ENCODE measurements at regions not wholly inside any gene's neighbourhood (a gene's known extent, or its start where the extent isn't known, plus 50 kb on each side); places are given as distances from the start of the nearest gene placed in this dataset.
A peak's percentile ranks its signal among the peaks of the same experiment; 100 is the strongest.

GRCh38 chr14:104395941-104396681, 183.5 kb upstream of the C14orf180 start:
- Mint-ChIP-seq H3K27ac (ENCODE audit: unreplicated experiment) (no peak overlapping the region), H3K36me3 (ENCODE audit: low read depth) (no peaks in the 10 kb centered on the region), H3K4me1 (ENCODE audit: low read depth) (no peaks in the 10 kb centered on the region), H3K27me3 (ENCODE audit: low read depth) (peaks cover 6% of the 10 kb centered on the region), H3K9me3 (ENCODE audit: low read depth) (peaks cover 30% of the 10 kb centered on the region), H3K4me3 (ENCODE audit: unreplicated experiment) (no peak overlapping the region)
- peak; percentile 84 for DNase-seq (ENCODE audit: low spot score)
- no peak for TF ChIP-seq CTCF (IDR thresholded peaks at IDR 0.05)

GRCh38 chr14:104396682-104397470, 182.7 kb upstream of the C14orf180 start:
- H3K27me3 Mint-ChIP-seq (ENCODE audit: low read depth): peaks cover 6% of the 10 kb centered on the region
- no peak for TF ChIP-seq CTCF (IDR thresholded peaks at IDR 0.05)
- peaks cover 30% of the 10 kb centered on the region for H3K9me3 Mint-ChIP-seq (ENCODE audit: low read depth)
- no peak for DNase-seq (ENCODE audit: low spot score)
- H3K27ac Mint-ChIP-seq (ENCODE audit: unreplicated experiment): no peak overlapping the region
- H3K36me3 Mint-ChIP-seq (ENCODE audit: low read depth): no peaks in the 10 kb centered on the region
- no peak overlapping the region for H3K4me3 Mint-ChIP-seq (ENCODE audit: unreplicated experiment)
- H3K4me1 Mint-ChIP-seq (ENCODE audit: low read depth): no peaks in the 10 kb centered on the region

GRCh38 chr14:104397956-104398355, 181.6 kb upstream of the C14orf180 start:
- H3K27ac Mint-ChIP-seq (ENCODE audit: unreplicated experiment): no peak overlapping the region
- no peaks in the 10 kb centered on the region for H3K36me3 Mint-ChIP-seq (ENCODE audit: low read depth)
- H3K27me3 Mint-ChIP-seq (ENCODE audit: low read depth): peaks cover 6% of the 10 kb centered on the region
- H3K9me3 Mint-ChIP-seq (ENCODE audit: low read depth): peaks cover 30% of the 10 kb centered on the region
- H3K4me3 Mint-ChIP-seq (ENCODE audit: unreplicated experiment): no peak overlapping the region
- DNase-seq (ENCODE audit: low spot score): no peak
- H3K4me1 Mint-ChIP-seq (ENCODE audit: low read depth): no peaks in the 10 kb centered on the region
- no peak for TF ChIP-seq CTCF (IDR thresholded peaks at IDR 0.05)

- Mint-ChIP-seq H3K4me1 (ENCODE audit: low read depth) (no peaks in the 10 kb centered on the region), H3K27ac (ENCODE audit: unreplicated experiment) (no peak overlapping the region), H3K36me3 (ENCODE audit: low read depth) (no peaks in the 10 kb centered on the region), H3K4me3 (ENCODE audit: unreplicated experiment) (no peak overlapping the region), H3K9me3 (ENCODE audit: low read depth) (peaks cover 30% of the 10 kb centered on the region), H3K27me3 (ENCODE audit: low read depth) (peaks cover 8% of the 10 kb centered on the region)
- no peak for DNase-seq (ENCODE audit: low spot score)
- TF ChIP-seq CTCF (IDR thresholded peaks at IDR 0.05): no peak
Measured at GRCh38 chr14:104398656-104399055, 180.9 kb upstream of the C14orf180 start.

GRCh38 chr14:104399432-104400155, 180.0 kb upstream of the C14orf180 start:
- H3K27ac Mint-ChIP-seq (ENCODE audit: unreplicated experiment): no peak overlapping the region
- no peak for TF ChIP-seq CTCF (IDR thresholded peaks at IDR 0.05)
- no peaks in the 10 kb centered on the region for H3K36me3 Mint-ChIP-seq (ENCODE audit: low read depth)
- peaks cover 30% of the 10 kb centered on the region for H3K9me3 Mint-ChIP-seq (ENCODE audit: low read depth)
- no peak for DNase-seq (ENCODE audit: low spot score)
- no peaks in the 10 kb centered on the region for H3K4me1 Mint-ChIP-seq (ENCODE audit: low read depth)
- H3K4me3 Mint-ChIP-seq (ENCODE audit: unreplicated experiment): no peak overlapping the region
- peaks cover 14% of the 10 kb centered on the region for H3K27me3 Mint-ChIP-seq (ENCODE audit: low read depth)

All from chondrocyte (in vitro differentiated cells).